GM21576 (cell line): ENCODE measurements at regions not wholly inside any gene's neighbourhood (a gene's known extent, or its start where the extent isn't known, plus 50 kb on each side); places are given as distances from the start of the nearest gene placed in this dataset.

Experiments used
- ATAC-seq: cut with Tn5 transposase; IDR thresholded peaks from one replicate; pipeline ENCODE4 v1.9.1; 2021; ENCODE audit warnings: mild to moderate bottlenecking, moderate library complexity; ENCODE audit not compliant: unreplicated experiment

- ATAC-seq: no peak
Observed at GRCh38 chr6:25217302-25217701, 61.9 kb upstream of the CARMIL1 start.

GRCh38 chr6:25217829-25218228 lies 61.3 kb upstream of the CARMIL1 start:
- ATAC-seq: no peak

GRCh38 chr6:25218346-25218745 lies 60.8 kb upstream of the CARMIL1 start:
- ATAC-seq: no peak

- no peak for ATAC-seq
Observed at GRCh38 chr6:25219216-25219916, 59.8 kb upstream of the CARMIL1 start.

- no peak for ATAC-seq
Observed at GRCh38 chr6:25219917-25220278, 59.3 kb upstream of the CARMIL1 start.

GRCh38 chr6:25220857-25221256 lies 58.3 kb upstream of the CARMIL1 start:
- ATAC-seq: no peak

- ATAC-seq: no peak
Observed at GRCh38 chr6:25222006-25222678, 57.0 kb upstream of the CARMIL1 start.

- ATAC-seq: no peak
Observed at GRCh38 chr6:25223490-25223991, 55.6 kb upstream of the CARMIL1 start.

- ATAC-seq: no peak
Observed at GRCh38 chr6:25224242-25224641, 54.9 kb upstream of the CARMIL1 start.

- ATAC-seq: no peak
Observed at GRCh38 chr6:25227854-25228253, 51.3 kb upstream of the CARMIL1 start.
